H9 (cell line): ENCODE measurements at regions not wholly inside any gene's neighbourhood (a gene's known extent, or its start where the extent isn't known, plus 50 kb on each side); places are given as distances from the start of the nearest gene placed in this dataset.

Source experiments
- DNase-seq: peaks from one replicate; pipeline ENCODE4 v3.0.0-alpha.2; 2017
- H2AFZ ChIP-seq: one replicate; pipeline ENCODE4 v1.6.1; 2013; ENCODE audit warnings: mild to moderate bottlenecking, low read length, control low read depth, moderate library complexity
- H2AK5ac ChIP-seq: 2 replicates; pipeline ENCODE4 v1.6.1; 2013; ENCODE audit warnings: low read length, control low read depth, mixed read lengths; ENCODE audit not compliant: insufficient read length
- H2BK120ac ChIP-seq: one replicate; pipeline ENCODE4 v1.6.1; 2013; ENCODE audit warnings: low read depth, mild to moderate bottlenecking, low read length, control low read depth, inconsistent platforms; ENCODE audit not compliant: poor library complexity, severe bottlenecking
- H2BK12ac ChIP-seq: 2 replicates; pipeline ENCODE4 v1.6.1; 2013; ENCODE audit warnings: low read length, control low read depth, mixed read lengths, low read depth; ENCODE audit not compliant: insufficient read length
- H2BK15ac ChIP-seq: 2 replicates; pipeline ENCODE4 v1.6.1; 2013; ENCODE audit warnings: low read depth, low read length, control low read depth
- H2BK20ac ChIP-seq: one replicate; pipeline ENCODE4 v1.6.1; 2013; ENCODE audit warnings: low read depth, mild to moderate bottlenecking, low read length, control low read depth, inconsistent platforms; ENCODE audit not compliant: poor library complexity, severe bottlenecking
- H2BK5ac ChIP-seq: 2 replicates; pipeline ENCODE4 v1.6.1; 2013; ENCODE audit warnings: low read length, control low read depth, mixed read lengths; ENCODE audit not compliant: insufficient read length
- H3K14ac ChIP-seq: 2 replicates; pipeline ENCODE4 v1.6.1; 2013; ENCODE audit warnings: low read length, control low read depth; ENCODE audit not compliant: insufficient read depth
- H3K18ac ChIP-seq: 2 replicates; pipeline ENCODE4 v1.6.1; 2013; ENCODE audit warnings: low read depth, mild to moderate bottlenecking, mixed read lengths, low read length, control low read depth; ENCODE audit not compliant: insufficient read length
- H3K23ac ChIP-seq: 2 replicates; pipeline ENCODE4 v1.6.1; 2013; ENCODE audit warnings: low read length, control low read depth, mixed read lengths, low read depth; ENCODE audit not compliant: insufficient read length
- H3K23me2 ChIP-seq: 2 replicates; pipeline ENCODE4 v1.6.1; 2013; ENCODE audit warnings: low read depth, mild to moderate bottlenecking, mixed read lengths, low read length, control low read depth; ENCODE audit not compliant: insufficient read length, poor library complexity, severe bottlenecking
- H3K27ac ChIP-seq: 2 replicates; pipeline ENCODE4 v1.5.1; 2013; ENCODE audit warnings: low read length, control low read depth, mixed read lengths, low read depth; ENCODE audit not compliant: insufficient read length
- H3K27me3 ChIP-seq: 2 replicates; pipeline ENCODE4 v1.6.1; 2013; ENCODE audit warnings: low read length, control low read depth, inconsistent platforms; ENCODE audit not compliant: insufficient read depth
- H3K4ac ChIP-seq: 2 replicates; pipeline ENCODE4 v1.6.1; 2013; ENCODE audit warnings: low read depth, mild to moderate bottlenecking, control low read depth, inconsistent platforms, low read length, moderate library complexity
- H3K4me1 ChIP-seq: 2 replicates; pipeline ENCODE4 v1.6.1; 2013; ENCODE audit warnings: low read length, control low read depth, inconsistent platforms; ENCODE audit not compliant: insufficient read depth
- H3K4me2 ChIP-seq: 2 replicates; pipeline ENCODE4 v1.6.1; 2013; ENCODE audit warnings: low read length, control low read depth, mixed read lengths; ENCODE audit not compliant: insufficient read length, insufficient read depth
- H3K56ac ChIP-seq: 2 replicates; pipeline ENCODE4 v1.6.1; 2013; ENCODE audit warnings: low read depth, mild to moderate bottlenecking, mixed read lengths, low read length, control low read depth; ENCODE audit not compliant: insufficient read length
- H3K79me1 ChIP-seq: 2 replicates; pipeline ENCODE4 v1.6.1; 2013; ENCODE audit warnings: low read depth, mild to moderate bottlenecking, moderate library complexity, low read length, control low read depth, inconsistent platforms; ENCODE audit not compliant: insufficient read depth, poor library complexity, severe bottlenecking
- H3K79me2 ChIP-seq: 2 replicates; pipeline ENCODE4 v1.6.1; 2013; ENCODE audit warnings: low read length, control low read depth, inconsistent platforms; ENCODE audit not compliant: insufficient read depth
- H3K9ac ChIP-seq: 2 replicates; pipeline ENCODE4 v1.6.1; 2013; ENCODE audit warnings: low read length, control low read depth, mixed read lengths; ENCODE audit not compliant: insufficient read length; ENCODE audit errors: extremely low read depth
- H3K9me3 ChIP-seq: one replicate; pipeline ENCODE4 v1.6.1; 2013; ENCODE audit warnings: low read depth, low read length, inconsistent platforms; ENCODE audit not compliant: control insufficient read depth
- H3T11ph ChIP-seq: one replicate; pipeline ENCODE4 v1.6.1; 2013; ENCODE audit warnings: mild to moderate bottlenecking, low read length, control low read depth, inconsistent platforms
- H4K20me1 ChIP-seq: one replicate; pipeline ENCODE4 v1.6.1; 2013; ENCODE audit not compliant: control insufficient read depth, insufficient read length, insufficient read depth
- H4K5ac ChIP-seq: 2 replicates; pipeline ENCODE4 v1.6.1; 2013; ENCODE audit warnings: low read depth, mild to moderate bottlenecking, mixed read lengths, low read length, control low read depth; ENCODE audit not compliant: insufficient read length
- H4K8ac ChIP-seq: replicated peaks from 2 replicates; pipeline ENCODE4 v1.6.1; 2013; ENCODE audit warnings: low read length, control low read depth, mixed read lengths, low read depth; ENCODE audit not compliant: insufficient read length
- H4K91ac ChIP-seq: 2 replicates; pipeline ENCODE4 v1.6.1; 2013; ENCODE audit warnings: low read depth, mild to moderate bottlenecking, moderate library complexity, mixed read lengths, low read length, control low read depth; ENCODE audit not compliant: insufficient read length
- H3K27ac Mint-ChIP-seq, 3 experiments: 2 replicates in 2 of 3; 3 replicates in 1 of 3; pipeline ENCODE4 v1.8.0; 2020 to 2021; ENCODE audit warnings: mixed read lengths in 3 of 3, mild to moderate bottlenecking in 1 of 3, moderate library complexity in 1 of 3
- H3K27me3 Mint-ChIP-seq: 2 replicates; pipeline ENCODE4 v1.8.0; 2021; ENCODE audit warnings: low read depth, mild to moderate bottlenecking, moderate library complexity, mixed read lengths
- H3K36me3 Mint-ChIP-seq, 3 experiments: 2 replicates in 2 of 3; 3 replicates in 1 of 3; pipeline ENCODE4 v1.8.0; 2020 to 2021; ENCODE audit warnings: low read depth in 3 of 3, mixed read lengths in 3 of 3; ENCODE audit not compliant: insufficient read depth in 1 of 3
- H3K4me1 Mint-ChIP-seq, 2 experiments: 2 replicates each; pipeline ENCODE4 v1.8.0; 2020; ENCODE audit warnings: mixed read lengths in 2 of 2
- H3K4me3 Mint-ChIP-seq, 2 experiments: 2 replicates in 1 of 2; 3 replicates in 1 of 2; pipeline ENCODE4 v1.8.0; 2020 to 2021; ENCODE audit warnings: mild to moderate bottlenecking in 2 of 2, mixed read lengths in 2 of 2, moderate library complexity in 1 of 2
- H3K9me3 Mint-ChIP-seq, 2 experiments: 2 replicates in 1 of 2; 3 replicates in 1 of 2; pipeline ENCODE4 v1.8.0; 2020; ENCODE audit warnings: mild to moderate bottlenecking in 2 of 2, mixed read lengths in 2 of 2, moderate library complexity in 1 of 2
- WGBS: extraction: QIAGEN DNeasy Blood & Tissue Kit; methylation state at CpG from one replicate; pipeline ENCODE4 v1.1.7; 2013; ENCODE audit warnings: missing lambda C conversion rate, low lambda C conversion rate, mixed read lengths; ENCODE audit not compliant: insufficient read length; ENCODE audit errors: extremely low coverage; 5-methylcytosine and 5-hydroxymethylcytosine counted together
- TF ChIP-seq, protein P1 (sequence below): fragments of 200-600 bp; sonication (generic); conservative IDR thresholded peaks from 3 replicates; pipeline ENCODE4 v1.8.0; 2021; ENCODE audit warnings: antibody characterized with exemption, mild to moderate bottlenecking

DNA sequence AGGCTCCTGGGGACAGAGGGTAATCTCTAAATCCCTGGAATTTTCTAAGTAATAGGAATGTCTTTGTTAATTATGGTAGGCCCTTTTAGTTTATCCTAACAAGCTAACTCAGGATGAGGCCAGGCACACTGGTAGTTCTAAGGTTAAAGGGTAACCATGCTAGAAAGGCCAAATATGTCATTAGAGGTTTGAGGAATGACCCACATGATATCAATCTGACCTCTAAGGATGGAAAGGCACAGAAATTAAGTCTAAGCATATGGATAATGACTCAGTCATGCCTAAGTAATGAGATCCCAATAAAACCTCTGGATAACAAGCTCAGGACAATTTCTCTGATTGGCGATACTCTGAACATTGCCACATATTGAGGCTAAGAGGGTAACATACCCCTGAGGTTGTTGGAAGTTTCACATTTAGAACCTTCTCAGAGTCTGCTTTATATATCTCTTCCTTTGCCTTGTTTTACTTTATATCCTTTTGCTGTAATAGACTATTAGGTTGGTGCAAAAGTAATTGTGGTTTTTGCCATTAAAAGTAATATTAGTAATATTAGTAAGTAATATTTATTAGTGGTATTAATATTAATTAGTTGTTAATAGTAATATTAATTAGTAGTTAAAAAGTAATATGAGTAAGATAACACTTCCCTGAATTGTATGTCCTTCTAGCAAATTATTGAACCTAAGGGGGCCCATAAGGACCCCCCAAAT is 806.3 kb upstream of the GCFC2 start:
- Histone ChIP-seq H3K79me1 (no peaks in the 10 kb centered on the region), H3K79me2 (no peaks in the 10 kb centered on the region), H3K56ac (no peak overlapping the region), H3K4ac (no peak overlapping the region), H2AFZ (no peak overlapping the region), H3K23ac (no peak overlapping the region), H4K20me1 (no peaks in the 10 kb centered on the region), H2BK15ac (no peak overlapping the region), H3K4me2 (no peak overlapping the region), H4K91ac (no peak overlapping the region), H4K8ac (no peak overlapping the region), H2AK5ac (no peak overlapping the region), H2BK5ac (no peak overlapping the region), H3K4me1 (no peaks in the 10 kb centered on the region), H3K23me2 (no peaks in the 10 kb centered on the region), H3K18ac (no peak overlapping the region), H3T11ph (no peak overlapping the region), H3K9ac (no peak overlapping the region), H3K27me3 (no peaks in the 10 kb centered on the region), H3K14ac (no peak overlapping the region), H2BK120ac (no peak overlapping the region), H2BK12ac (no peak overlapping the region), H2BK20ac (no peak overlapping the region), H3K27ac (no peak overlapping the region), H4K5ac (no peak overlapping the region), H3K9me3 (peaks cover 6% of the 10 kb centered on the region)
- TF ChIP-seq, protein P1, sequence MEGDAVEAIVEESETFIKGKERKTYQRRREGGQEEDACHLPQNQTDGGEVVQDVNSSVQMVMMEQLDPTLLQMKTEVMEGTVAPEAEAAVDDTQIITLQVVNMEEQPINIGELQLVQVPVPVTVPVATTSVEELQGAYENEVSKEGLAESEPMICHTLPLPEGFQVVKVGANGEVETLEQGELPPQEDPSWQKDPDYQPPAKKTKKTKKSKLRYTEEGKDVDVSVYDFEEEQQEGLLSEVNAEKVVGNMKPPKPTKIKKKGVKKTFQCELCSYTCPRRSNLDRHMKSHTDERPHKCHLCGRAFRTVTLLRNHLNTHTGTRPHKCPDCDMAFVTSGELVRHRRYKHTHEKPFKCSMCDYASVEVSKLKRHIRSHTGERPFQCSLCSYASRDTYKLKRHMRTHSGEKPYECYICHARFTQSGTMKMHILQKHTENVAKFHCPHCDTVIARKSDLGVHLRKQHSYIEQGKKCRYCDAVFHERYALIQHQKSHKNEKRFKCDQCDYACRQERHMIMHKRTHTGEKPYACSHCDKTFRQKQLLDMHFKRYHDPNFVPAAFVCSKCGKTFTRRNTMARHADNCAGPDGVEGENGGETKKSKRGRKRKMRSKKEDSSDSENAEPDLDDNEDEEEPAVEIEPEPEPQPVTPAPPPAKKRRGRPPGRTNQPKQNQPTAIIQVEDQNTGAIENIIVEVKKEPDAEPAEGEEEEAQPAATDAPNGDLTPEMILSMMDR = no peak
- H3K4me3 Mint-ChIP-seq = no peak overlapping the region
- H3K4me1 Mint-ChIP-seq = peaks cover 7 to 10% of the 10 kb centered on the region in 2 experiments; a peak in 1 of 4 replicates
- DNase-seq = no peak
- H3K36me3 Mint-ChIP-seq = peaks cover 4 to 20% (median 10%) of the 10 kb centered on the region in 3 experiments; a peak in 6 of 7 replicates
- no peaks in the 10 kb centered on the region for H3K27me3 Mint-ChIP-seq
- no CpG with 5 or more reads among the region's 1 CpG for WGBS
- H3K27ac Mint-ChIP-seq = no peak overlapping the region
- peaks cover 8 to 19% of the 10 kb centered on the region in 2 experiments; a peak in 4 of 5 replicates for H3K9me3 Mint-ChIP-seq
